Fibroblast of lung (primary cell): ENCODE measurements at regions not wholly inside any gene's neighbourhood (a gene's known extent, or its start where the extent isn't known, plus 50 kb on each side); places are given as distances from the start of the nearest gene placed in this dataset.

Experiments used
- DNase-seq, 2 donors: peaks; one replicate each; pipeline versions ENCODE4 v3.0.0 to v3.0.0-alpha.2; 2010; ENCODE audit warnings: low read depth in 2 of 2
- H2AFZ ChIP-seq: 2 replicates; pipeline ENCODE4 v1.5.1; 2012; ENCODE audit warnings: low read length, control low read depth, inconsistent platforms
- H3K27ac ChIP-seq: 2 replicates; pipeline ENCODE4 v1.5.1; 2011; ENCODE audit warnings: low read length, control low read depth; ENCODE audit not compliant: insufficient read depth
- H3K27me3 ChIP-seq: 2 replicates; pipeline ENCODE4 v1.5.1; 2011; ENCODE audit warnings: mild to moderate bottlenecking, low read length; ENCODE audit not compliant: control insufficient read depth, insufficient read depth
- H3K36me3 ChIP-seq: 2 replicates; pipeline ENCODE4 v1.5.1; 2011; ENCODE audit warnings: low read length; ENCODE audit not compliant: control insufficient read depth, insufficient read depth
- H3K4me1 ChIP-seq: 2 replicates; pipeline ENCODE4 v1.5.1; 2011; ENCODE audit warnings: low read length; ENCODE audit not compliant: control insufficient read depth, insufficient read depth; ENCODE audit errors: extremely low read depth
- H3K4me2 ChIP-seq: 2 replicates; pipeline ENCODE4 v1.5.1; 2011; ENCODE audit warnings: low read length, control low read depth; ENCODE audit not compliant: insufficient read depth; ENCODE audit errors: extremely low read depth
- H3K4me3 ChIP-seq, 4 experiments: fragments of 200-600 bp in 1 of 4; sonication (generic) in 1 of 4; replicated peaks in 1 of 4; 2 replicates each; pipeline ENCODE4 v1.5.1; 2011 to 2016; ENCODE audit warnings: low read length in 4 of 4, low read depth in 3 of 4, mild to moderate bottlenecking in 3 of 4, control low read depth in 2 of 4, inconsistent platforms in 1 of 4, mixed read lengths in 1 of 4; ENCODE audit not compliant: insufficient read depth in 1 of 4; ENCODE audit errors: control extremely low read depth in 1 of 4
- H3K79me2 ChIP-seq: 2 replicates; pipeline ENCODE4 v1.5.1; 2012; ENCODE audit warnings: mild to moderate bottlenecking, low read length, inconsistent platforms; ENCODE audit not compliant: control insufficient read depth, insufficient read depth
- H3K9ac ChIP-seq: 2 replicates; pipeline ENCODE4 v1.5.1; 2011; ENCODE audit warnings: mild to moderate bottlenecking, low read length, control low read depth; ENCODE audit not compliant: insufficient read depth
- H3K9me3 ChIP-seq: 2 replicates; pipeline ENCODE4 v1.5.1; 2012; ENCODE audit warnings: low read depth, low read length; ENCODE audit not compliant: control insufficient read depth, insufficient read depth
- H4K20me1 ChIP-seq: 2 replicates; pipeline ENCODE4 v1.5.1; 2011; ENCODE audit warnings: low read length; ENCODE audit not compliant: control insufficient read depth, insufficient read depth; ENCODE audit errors: extremely low read depth
- EZH2 ChIP-seq: IDR thresholded peaks from 2 replicates; pipeline ENCODE4 v1.5.1; 2012; ENCODE audit warnings: low read length, control low read depth, mild to moderate bottlenecking; ENCODE audit errors: missing control alignments
- TF ChIP-seq, protein P1 (sequence below), 2 donors: IDR thresholded peaks in 1 of 2; conservative IDR thresholded peaks in 1 of 2; 1 replicate in 1 of 2; 2 replicates in 1 of 2; pipeline ENCODE4 v1.5.1; 2011 to 2012; ENCODE audit warnings: low read length in 2 of 2, control low read depth in 1 of 2, inconsistent platforms in 1 of 2, low read depth in 1 of 2, mild to moderate bottlenecking in 1 of 2

DNA sequence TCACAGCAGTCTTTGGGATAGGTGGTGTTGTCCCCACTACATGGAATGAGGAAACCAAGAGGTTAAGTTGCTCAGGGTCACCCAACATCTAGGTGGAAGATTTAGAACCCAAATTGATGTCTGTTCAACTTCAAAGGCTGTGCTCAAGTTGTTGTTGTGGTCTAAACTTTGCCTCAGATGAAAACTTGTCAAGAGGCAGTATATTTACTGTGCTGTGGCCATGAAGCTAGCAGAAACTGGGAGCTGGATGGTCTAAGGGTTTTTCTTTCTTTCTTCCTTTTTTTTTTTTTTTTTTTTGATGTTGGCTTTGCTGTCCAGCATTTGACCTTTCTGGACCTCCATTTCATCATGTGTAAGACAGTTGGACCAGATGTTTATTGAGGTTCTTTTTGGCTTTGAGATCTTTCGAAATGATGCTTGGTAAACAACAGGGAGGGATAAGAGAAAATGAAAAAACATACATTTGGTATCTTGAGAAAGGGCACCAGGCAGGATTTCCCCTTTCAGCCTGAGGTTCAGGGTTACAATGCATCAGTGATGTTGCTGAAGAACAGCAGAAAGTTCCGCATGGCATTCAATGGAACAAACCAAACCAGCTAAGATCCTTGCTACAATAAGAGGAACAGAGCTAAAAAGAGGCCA lies 166.2 kb upstream of the RPS6KA3 start:
- Histone ChIP-seq H3K79me2 (no peaks in the 10 kb centered on the region), H3K4me2 (no peak overlapping the region), H2AFZ (no peak overlapping the region), H3K27ac (no peak overlapping the region), H3K9me3 (no peaks in the 10 kb centered on the region), H4K20me1 (no peaks in the 10 kb centered on the region), H3K27me3 (no peaks in the 10 kb centered on the region), H3K36me3 (no peaks in the 10 kb centered on the region), H3K4me1 (no peaks in the 10 kb centered on the region), H3K9ac (no peak overlapping the region), H3K4me3 (no peak overlapping the region)
- DNase-seq: no peak
- TF ChIP-seq, protein P1, sequence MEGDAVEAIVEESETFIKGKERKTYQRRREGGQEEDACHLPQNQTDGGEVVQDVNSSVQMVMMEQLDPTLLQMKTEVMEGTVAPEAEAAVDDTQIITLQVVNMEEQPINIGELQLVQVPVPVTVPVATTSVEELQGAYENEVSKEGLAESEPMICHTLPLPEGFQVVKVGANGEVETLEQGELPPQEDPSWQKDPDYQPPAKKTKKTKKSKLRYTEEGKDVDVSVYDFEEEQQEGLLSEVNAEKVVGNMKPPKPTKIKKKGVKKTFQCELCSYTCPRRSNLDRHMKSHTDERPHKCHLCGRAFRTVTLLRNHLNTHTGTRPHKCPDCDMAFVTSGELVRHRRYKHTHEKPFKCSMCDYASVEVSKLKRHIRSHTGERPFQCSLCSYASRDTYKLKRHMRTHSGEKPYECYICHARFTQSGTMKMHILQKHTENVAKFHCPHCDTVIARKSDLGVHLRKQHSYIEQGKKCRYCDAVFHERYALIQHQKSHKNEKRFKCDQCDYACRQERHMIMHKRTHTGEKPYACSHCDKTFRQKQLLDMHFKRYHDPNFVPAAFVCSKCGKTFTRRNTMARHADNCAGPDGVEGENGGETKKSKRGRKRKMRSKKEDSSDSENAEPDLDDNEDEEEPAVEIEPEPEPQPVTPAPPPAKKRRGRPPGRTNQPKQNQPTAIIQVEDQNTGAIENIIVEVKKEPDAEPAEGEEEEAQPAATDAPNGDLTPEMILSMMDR (conservative IDR thresholded peaks at IDR 0.05 in 1 of 2, IDR thresholded peaks at IDR 0.05 in 1 of 2; ENCODE audit: low read depth in 1 of 2, low read length in 2 of 2): no peak
- no peak for TF ChIP-seq EZH2

DNA sequence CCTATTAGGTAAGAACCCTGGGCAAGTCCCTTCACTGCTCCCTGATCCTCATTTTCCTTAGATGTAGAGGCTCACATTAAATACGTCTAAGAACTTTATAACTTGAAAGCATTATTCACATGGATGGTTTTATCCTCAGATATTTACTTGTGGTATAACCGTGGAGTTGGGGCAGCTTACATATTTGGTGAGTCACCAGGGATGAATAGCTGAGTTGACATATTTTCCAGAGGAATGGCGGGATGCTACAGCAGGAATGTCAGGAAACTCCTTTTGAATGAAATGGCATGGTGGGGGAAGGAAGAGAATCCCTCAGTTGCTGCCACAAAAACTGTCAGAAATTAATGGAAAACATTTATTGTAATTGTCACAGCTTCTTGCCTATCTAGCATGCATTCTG lies 165.3 kb upstream of the RPS6KA3 start:
- H3K4me1 ChIP-seq: no peaks in the 10 kb centered on the region
- H3K4me3 ChIP-seq: no peak overlapping the region
- no peaks in the 10 kb centered on the region for H3K9me3 ChIP-seq
- peak; percentile 50 to 86 for DNase-seq
- no peaks in the 10 kb centered on the region for H3K27me3 ChIP-seq
- no peak overlapping the region for H3K4me2 ChIP-seq
- no peak overlapping the region for H3K27ac ChIP-seq
- TF ChIP-seq, protein P1 (conservative IDR thresholded peaks at IDR 0.05 in 1 of 2, IDR thresholded peaks at IDR 0.05 in 1 of 2; ENCODE audit: low read depth in 1 of 2, low read length in 2 of 2): no peak
- no peak for TF ChIP-seq EZH2
- no peak overlapping the region for H3K9ac ChIP-seq
- no peaks in the 10 kb centered on the region for H3K79me2 ChIP-seq
- H2AFZ ChIP-seq: no peak overlapping the region
- H3K36me3 ChIP-seq: no peaks in the 10 kb centered on the region
- H4K20me1 ChIP-seq: no peaks in the 10 kb centered on the region

DNA sequence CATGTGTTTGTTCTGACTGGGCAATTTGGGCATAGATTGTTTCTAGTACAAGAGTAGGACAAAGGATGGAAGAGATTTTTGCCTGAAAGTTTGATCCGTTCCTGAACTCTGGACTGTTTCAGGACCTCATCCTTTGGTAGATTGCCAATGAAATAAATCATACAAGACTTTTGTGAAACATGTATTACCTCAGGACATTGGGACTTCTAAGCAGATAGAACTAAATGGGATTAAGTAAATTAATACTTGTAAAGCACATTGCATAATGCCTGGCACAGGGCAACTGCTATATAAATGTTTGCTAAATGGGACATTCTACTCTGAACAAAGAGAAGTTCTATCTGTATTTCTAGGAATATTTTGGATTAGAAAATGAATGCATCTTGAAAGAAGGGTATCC lies 164.8 kb upstream of the RPS6KA3 start:
- DNase-seq: peak in 1 of 2 donors; percentile 1
- H3K27ac ChIP-seq: no peak overlapping the region
- H2AFZ ChIP-seq: no peak overlapping the region
- H3K36me3 ChIP-seq: no peaks in the 10 kb centered on the region
- no peaks in the 10 kb centered on the region for H3K9me3 ChIP-seq
- H3K4me2 ChIP-seq: no peak overlapping the region
- H3K4me1 ChIP-seq: no peaks in the 10 kb centered on the region
- no peak overlapping the region for H3K4me3 ChIP-seq
- no peak overlapping the region for H3K9ac ChIP-seq
- no peaks in the 10 kb centered on the region for H4K20me1 ChIP-seq
- no peaks in the 10 kb centered on the region for H3K27me3 ChIP-seq
- no peak for TF ChIP-seq EZH2
- TF ChIP-seq, protein P1 (conservative IDR thresholded peaks at IDR 0.05 in 1 of 2, IDR thresholded peaks at IDR 0.05 in 1 of 2; ENCODE audit: low read depth in 1 of 2, low read length in 2 of 2): no peak
- H3K79me2 ChIP-seq: no peaks in the 10 kb centered on the region
